GM21619 (cell line): ENCODE measurements at regions not wholly inside any gene's neighbourhood (a gene's known extent, or its start where the extent isn't known, plus 50 kb on each side); places are given as distances from the start of the nearest gene placed in this dataset.
"Not testable (repeated sequence)": the region's sequence is repeated elsewhere in the genome, so short reads cannot be mapped to it uniquely, and the experiment has no call there.

Source experiments
- ATAC-seq: cut with Tn5 transposase; IDR thresholded peaks from one replicate; pipeline ENCODE4 v1.9.1; 2021; ENCODE audit not compliant: unreplicated experiment

DNA sequence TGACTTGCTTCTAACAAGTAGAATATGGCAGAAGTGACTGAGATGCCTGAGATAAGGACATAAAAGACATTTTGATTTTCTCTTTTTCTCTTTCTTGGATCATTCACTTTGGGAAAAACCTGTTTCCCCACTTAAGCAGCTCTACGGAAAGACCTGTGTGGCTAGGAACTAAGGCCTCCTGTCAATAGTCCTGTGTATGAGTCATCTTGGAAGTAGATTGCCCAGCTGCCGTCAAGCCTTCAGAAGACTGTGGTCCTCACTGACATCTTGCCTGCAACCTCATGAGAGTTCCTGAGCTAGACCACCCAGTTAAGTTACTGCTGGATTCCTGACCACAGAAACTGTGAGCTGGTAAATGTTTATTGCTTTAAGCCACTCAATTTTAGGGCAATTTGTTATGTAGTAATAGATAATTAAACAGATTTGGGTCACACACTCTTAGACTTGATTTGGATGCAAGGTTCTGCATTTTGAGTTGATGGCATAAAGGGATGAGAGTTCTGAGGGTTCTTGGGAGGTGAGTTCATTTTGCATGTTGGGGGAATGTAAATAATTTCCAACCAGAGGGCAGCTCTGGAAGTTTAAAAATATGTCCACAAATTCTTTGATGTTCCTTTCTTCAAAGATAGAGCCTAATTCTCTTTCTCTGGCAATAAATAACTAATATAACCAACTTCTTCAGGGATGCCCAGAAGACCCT is 229.2 kb downstream of the SQOR start:
- no peak for ATAC-seq

GRCh38 chr15:45866616-45867015 is 231.8 kb downstream of the SQOR start:
- ATAC-seq: no peak

DNA sequence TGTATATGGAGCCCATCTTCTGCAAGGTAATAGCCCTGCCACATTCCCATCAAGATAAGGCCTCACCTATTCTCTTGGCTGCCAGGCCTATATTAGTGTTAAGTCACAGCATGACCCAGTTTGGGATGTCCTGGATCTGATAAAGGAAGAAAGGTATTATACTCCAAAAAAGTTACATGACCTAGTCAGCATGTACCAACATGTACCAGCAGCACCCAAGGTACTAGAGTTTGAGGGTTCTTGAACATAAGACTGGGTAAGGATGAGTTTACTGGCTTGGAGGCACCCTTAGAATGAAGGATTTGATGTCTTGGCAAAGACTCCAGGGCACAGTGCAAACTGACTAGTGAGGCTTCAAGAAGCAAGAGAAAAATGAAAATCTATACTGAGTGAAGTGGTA is 232.5 kb downstream of the SQOR start:
- no peak for ATAC-seq

GRCh38 chr15:45868109-45868691 is 233.4 kb downstream of the SQOR start:
- ATAC-seq: no peak

DNA sequence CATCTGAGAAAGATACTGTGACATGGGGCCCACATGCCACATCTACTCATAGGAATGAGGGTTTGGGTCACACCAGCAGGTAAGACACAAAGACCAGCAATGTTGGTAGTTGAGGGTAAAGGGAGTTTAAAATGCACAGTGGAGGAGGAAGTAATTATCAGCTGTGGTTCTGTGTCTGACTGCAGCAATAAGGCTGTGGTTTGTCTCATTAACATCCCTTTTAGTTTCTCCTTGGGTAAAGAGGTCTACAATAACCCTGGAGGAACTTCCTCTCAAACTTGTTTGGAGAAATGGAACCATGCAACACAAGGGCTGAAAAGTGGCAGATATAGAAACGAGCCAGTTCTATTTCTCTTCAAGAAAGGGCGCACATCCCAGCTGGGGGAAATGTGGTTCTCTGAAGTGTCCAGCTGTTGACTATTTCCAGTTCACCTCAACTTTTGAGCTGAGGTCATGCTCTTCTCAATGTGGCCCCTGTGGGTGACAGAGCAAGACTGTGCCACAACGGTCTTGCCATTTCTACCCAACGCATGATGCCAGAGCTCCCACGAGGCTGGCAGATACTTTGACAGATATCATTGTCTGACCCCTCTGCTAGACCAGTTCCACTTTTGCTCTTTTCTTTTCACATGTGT is 234.3 kb downstream of the SQOR start:
- ATAC-seq: no peak

- ATAC-seq: no peak
Measured at GRCh38 chr15:45871121-45871855, 236.5 kb downstream of the SQOR start.

DNA sequence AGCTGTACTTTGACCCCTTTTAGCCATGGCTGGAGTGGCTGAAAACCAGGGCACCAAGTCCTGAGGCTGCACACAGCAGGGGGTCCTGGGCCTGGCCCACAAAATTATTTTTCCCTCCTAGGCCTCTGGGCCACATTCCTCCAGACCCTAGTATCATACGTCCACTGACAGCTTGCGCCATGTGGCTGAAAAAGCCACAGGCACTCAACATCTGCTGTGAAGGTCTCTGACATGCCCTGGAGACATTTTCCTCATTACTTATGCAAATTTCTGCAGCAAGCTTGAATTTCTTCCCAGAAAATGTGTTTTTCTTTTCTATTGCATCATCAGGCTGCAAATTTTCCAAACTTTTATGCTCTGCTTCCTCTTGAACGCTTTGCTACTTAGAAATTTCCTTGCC is 239.0 kb downstream of the SQOR start:
- no peak for ATAC-seq

DNA sequence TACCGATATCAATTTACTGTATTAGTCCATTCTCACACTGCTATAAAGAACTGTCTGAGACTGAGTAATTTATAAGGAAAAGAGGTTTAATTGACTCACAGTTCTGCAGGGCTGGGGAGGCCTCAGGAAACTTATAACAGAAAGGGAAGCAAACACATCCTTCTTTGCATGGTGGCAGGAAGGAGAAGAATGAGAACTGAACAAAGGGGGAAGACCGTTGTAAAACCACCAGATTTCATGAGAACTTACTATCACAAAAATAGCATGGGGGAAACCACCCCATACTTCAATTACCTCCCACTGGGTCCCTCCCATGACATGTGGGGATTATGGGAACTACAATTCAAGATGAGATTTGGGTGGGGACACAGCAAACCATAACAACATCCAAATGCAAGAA is 239.7 kb downstream of the SQOR start:
- ATAC-seq: not testable (repeated sequence)

DNA sequence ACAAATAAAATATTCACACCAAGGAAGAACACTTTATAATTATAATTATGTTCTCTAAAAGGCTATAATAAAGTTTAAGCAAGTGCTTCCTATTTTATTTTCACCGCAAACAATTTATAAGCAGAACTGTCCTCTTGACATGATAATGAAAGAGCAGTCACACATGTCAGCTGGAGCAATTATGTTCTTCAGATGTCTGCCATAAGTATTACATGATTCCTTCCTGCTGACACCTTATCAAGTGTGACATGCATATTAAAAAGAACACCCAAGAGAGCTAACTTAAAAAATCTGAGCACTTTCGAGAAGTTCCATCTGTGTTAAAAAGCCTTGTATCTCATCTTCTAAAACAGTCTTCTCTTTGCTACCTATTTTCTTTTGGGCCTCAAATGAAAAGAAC is 249.5 kb downstream of the SQOR start:
- no peak for ATAC-seq

DNA sequence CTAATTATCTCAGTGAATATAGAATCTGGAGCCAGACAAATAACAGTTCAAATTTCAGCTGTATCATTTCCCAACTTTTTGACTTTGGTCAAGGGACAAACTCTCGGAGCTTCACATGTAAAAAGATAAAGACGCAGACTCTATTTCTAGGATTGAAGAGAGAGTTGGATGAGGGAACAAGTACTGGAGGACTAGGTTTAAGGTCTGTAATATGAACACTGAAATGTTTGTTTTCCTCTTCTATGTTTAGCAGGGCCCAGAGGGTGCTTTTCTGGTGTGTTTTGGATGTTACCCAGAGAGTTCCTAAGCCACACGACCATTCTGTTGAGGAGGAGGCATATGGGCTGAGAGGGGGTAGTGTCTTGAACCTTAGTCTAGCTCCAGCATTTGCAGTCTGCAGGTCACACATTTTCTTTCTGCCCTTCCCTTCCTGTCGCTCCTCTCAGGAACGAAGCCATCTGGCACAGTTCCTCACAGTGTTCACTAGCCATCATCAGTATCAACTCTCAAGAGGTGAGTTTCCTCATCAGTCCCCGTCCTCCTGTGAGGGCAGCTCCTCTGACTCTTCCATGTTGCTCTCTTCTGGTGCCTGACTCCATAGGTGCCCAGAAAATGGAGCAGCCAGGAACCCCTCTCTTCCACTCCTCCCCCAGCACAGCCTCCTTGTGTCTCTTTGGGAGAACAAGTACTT is 250.1 kb downstream of the SQOR start:
- no peak for ATAC-seq

DNA sequence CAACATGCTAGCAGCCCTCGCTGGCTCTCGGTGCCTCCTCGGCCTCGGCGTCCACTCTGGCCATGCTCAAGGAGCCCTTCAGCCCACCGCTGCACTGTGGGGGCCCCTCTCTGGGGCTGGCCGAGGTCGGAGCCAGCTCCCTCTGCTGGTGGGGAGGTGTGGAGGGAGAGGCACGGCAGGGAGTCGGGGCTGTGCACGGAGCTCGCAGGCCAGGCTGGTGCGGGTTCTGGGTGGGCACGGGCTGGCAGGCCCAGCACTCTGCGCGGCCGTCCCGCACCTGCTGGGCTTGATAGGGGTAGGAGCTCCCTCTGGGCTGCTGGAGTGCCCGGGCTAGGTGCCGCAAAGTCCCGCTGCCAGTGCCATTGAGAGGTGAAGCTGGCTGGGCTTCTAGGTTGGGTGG is 251.0 kb downstream of the SQOR start:
- no peak for ATAC-seq

GRCh38 chr15:45891766-45892165 is 256.9 kb downstream of the SQOR start:
- no peak for ATAC-seq

DNA sequence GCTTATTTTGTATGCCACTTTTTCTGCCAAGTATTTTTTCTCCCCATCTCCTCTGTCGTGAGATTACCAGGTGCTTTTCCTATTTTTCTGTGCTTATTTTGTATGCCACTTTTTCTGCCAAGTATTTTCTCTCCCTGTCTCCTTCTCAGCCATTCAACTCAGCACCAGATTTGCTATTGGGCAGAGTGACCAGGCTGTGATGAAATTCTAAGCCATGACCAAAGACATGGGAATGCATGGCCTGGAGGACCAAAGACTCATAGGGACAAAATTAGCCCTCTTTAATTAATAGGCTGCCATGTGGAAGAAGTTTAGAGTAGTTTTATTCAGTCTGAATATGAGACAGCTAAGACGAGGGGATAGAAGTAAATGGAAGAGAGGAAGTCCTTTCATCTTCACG is 257.4 kb downstream of the SQOR start:
- ATAC-seq: no peak

DNA sequence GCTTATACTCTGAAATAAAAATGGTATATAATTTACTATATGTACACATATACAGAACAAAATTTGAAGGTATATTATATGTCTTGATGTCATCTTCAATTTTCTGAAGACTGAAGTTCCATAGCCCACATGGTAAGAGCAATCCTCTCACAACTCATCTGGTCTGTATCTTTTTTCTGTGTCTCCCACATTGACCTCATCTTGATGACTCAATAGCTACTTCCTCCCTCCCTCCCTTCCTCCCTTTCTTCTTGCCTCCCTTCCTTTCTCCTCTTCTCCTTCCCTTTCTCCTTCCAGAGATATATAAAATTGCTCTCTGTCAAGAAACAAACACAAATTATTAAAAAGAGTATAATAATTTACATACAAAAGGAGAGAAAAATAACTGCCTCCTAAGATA is 268.5 kb downstream of the SQOR start:
- ATAC-seq: no peak

DNA sequence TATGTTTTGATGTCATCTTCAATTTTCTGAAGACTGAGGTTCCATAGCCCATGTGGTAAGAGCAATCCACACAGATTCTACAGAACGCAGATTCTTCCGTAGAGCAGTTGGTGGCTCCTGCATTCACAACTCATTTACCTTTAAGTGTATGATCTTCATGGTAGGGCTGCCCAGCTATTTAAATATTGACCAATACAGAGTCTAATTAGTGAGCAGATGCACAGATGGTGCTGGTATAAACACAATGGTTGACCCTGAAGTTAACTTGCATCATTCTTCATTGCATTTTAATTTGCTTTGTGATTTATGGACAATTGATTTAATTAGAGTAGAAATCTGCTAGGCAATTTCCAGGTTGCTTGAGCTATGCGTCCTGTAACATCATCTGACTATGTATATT is 269.2 kb downstream of the SQOR start:
- ATAC-seq: no peak

DNA sequence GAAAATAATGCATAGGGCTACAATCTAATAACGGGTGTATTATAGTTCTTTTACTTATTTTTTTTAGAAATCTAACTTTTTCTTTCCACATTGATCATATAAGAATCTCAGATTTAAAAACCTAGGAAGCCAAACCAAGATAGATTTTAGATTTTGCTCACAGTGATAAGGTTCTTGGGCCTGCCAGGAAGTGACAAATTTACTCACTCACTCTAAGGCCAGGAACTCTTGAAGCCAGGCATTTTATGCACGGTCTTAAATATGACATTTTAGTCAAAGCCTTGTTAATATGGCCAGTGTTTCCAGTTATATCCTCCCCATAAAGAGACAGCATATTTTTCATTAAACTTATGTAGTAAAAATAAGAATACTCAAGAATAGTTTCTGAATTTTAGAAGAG is 271.4 kb downstream of the SQOR start:
- ATAC-seq: no peak

- no peak for ATAC-seq
Measured at GRCh38 chr15:45910671-45911070, 275.8 kb downstream of the SQOR start.

- ATAC-seq: no peak
Measured at GRCh38 chr15:45913451-45913850, 278.6 kb downstream of the SQOR start.

- ATAC-seq: no peak
Measured at GRCh38 chr15:45914425-45914824, 279.6 kb downstream of the SQOR start.

DNA sequence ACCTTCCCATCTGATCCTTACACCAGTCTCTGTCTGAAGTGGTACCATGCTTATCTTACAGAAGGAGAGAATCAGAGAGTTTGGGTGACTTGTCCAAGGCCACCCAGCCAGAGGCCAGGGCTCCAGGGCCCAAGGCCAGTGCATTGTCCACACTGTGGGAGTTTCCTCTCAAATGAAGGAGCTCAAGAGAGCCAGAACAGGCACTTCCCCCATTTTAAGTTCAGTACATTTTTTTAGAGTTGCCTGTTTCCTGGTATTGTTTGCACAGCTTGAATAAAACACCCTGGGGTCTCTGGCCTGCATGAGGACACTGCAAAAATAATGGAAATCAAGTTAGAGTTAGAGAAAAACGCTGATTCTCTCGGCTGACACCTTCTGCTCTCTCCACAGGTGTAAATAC is 284.0 kb downstream of the SQOR start:
- ATAC-seq: no peak

DNA sequence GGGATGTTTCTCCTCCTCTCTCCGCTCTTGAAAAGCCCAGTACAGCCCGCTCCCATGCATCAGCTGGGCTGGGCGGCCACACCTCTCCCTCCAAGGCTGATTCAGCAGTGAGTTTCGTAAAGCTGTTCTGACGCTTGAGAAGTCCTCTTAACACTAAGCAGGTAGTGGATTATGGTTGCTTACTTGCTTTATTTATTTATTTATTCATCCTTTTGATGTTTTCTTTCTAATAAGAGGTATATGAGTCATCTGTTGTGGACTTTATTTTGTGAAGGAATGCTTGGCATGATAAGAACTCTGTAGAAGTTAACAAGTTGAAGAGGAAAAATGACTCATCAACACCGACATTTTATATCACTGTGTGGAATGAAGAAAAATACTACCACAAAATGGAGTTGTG is 285.0 kb downstream of the SQOR start:
- ATAC-seq: no peak
